ENCODE measurements at regions not wholly inside any gene's neighbourhood (a gene's known extent, or its start where the extent isn't known, plus 50 kb on each side); places are given as distances from the start of the nearest gene placed in this dataset.

GRCh38 chr3:177615015-177615414 is 417.7 kb upstream of the TBL1XR1 start:
- DNase-seq (ENCODE audit: low spot score), result peak; percentile 72
- TF ChIP-seq CTCF (IDR thresholded peaks at IDR 0.05), result no peak
- peak; percentile 92 for ATAC-seq (ENCODE audit: low FRiP score)

GRCh38 chr3:177618873-177619733 is 421.8 kb upstream of the TBL1XR1 start:
- TF ChIP-seq CTCF (IDR thresholded peaks at IDR 0.05), result no peak
- no peak for ATAC-seq (ENCODE audit: low FRiP score)
- no peak for DNase-seq (ENCODE audit: low spot score)

GRCh38 chr3:177620073-177620472 is 422.8 kb upstream of the TBL1XR1 start:
- DNase-seq (ENCODE audit: low spot score) (no peak), ATAC-seq (ENCODE audit: low FRiP score) (no peak)
- TF ChIP-seq CTCF (IDR thresholded peaks at IDR 0.05), result no peak

- ATAC-seq (ENCODE audit: low FRiP score) (no peak), DNase-seq (ENCODE audit: low spot score) (no peak)
- no peak for TF ChIP-seq CTCF (IDR thresholded peaks at IDR 0.05)
Measured at GRCh38 chr3:177622520-177622919, 425.2 kb upstream of the TBL1XR1 start.

GRCh38 chr3:177622982-177623617 is 425.8 kb upstream of the TBL1XR1 start:
- DNase-seq (ENCODE audit: low spot score), result no peak
- ATAC-seq (ENCODE audit: low FRiP score), result peak; percentile 10
- TF ChIP-seq CTCF (IDR thresholded peaks at IDR 0.05), result no peak

- TF ChIP-seq CTCF (IDR thresholded peaks at IDR 0.05), result no peak
- no peak for ATAC-seq (ENCODE audit: low FRiP score)
- no peak for DNase-seq (ENCODE audit: low spot score)
Measured at GRCh38 chr3:177624528-177625495, 427.5 kb upstream of the TBL1XR1 start.

Data from omental fat pad (tissue), 3 donors.